ENCODE measurements at regions not wholly inside any gene's neighbourhood (a gene's known extent, or its start where the extent isn't known, plus 50 kb on each side); places are given as distances from the start of the nearest gene placed in this dataset.
"Not testable (repeated sequence)": the region's sequence is repeated elsewhere in the genome, so short reads cannot be mapped to it uniquely, and the experiment has no call there.

GRCh38 chr12:105523164-105524057, 192.9 kb downstream of the C12orf75 start:
- peaks cover 0 to 3% (median 0%) of the 10 kb centered on the region in 5 experiments for H3K9me3 ChIP-seq (ENCODE audit: control extremely low read depth in 1 of 5, control insufficient read depth in 4 of 5, insufficient read depth in 2 of 5, low read depth in 1 of 5, low read length in 4 of 5)
- no peaks in the 10 kb centered on the region for H3K4me1 ChIP-seq (ENCODE audit: control extremely low read depth in 1 of 4, control insufficient read depth in 4 of 4, insufficient read depth in 4 of 4, low read length in 3 of 4)
- DNase-seq = no peak
- H3K27ac ChIP-seq (ENCODE audit: insufficient read depth in 1 of 2, low read depth in 1 of 2, low read length in 2 of 2, poor library complexity in 1 of 2, severe bottlenecking in 2 of 2) = no peak overlapping the region
- no peaks in the 10 kb centered on the region for H3K36me3 ChIP-seq (ENCODE audit: control insufficient read depth in 4 of 4, insufficient read depth in 4 of 4, low read length in 3 of 4)
- CTCF ChIA-PET = no interaction called here
- POLR2A ChIA-PET = no interaction called here
- peaks cover 0 to 12% (median 11%) of the 10 kb centered on the region in 5 experiments for H3K27me3 ChIP-seq (replicated peaks in 2 of 5; ENCODE audit: control insufficient read depth in 4 of 5, insufficient read depth in 5 of 5, low read length in 4 of 5)
- H3K4me3 ChIP-seq (ENCODE audit: control insufficient read depth in 1 of 7, extremely low read depth in 1 of 7, insufficient read depth in 4 of 7, low read depth in 2 of 7, low read length in 6 of 7) = no peak overlapping the region
- 80% methylated on average over 14 of the region's 16 CpGs for WGBS (ENCODE audit: insufficient coverage)

DNA sequence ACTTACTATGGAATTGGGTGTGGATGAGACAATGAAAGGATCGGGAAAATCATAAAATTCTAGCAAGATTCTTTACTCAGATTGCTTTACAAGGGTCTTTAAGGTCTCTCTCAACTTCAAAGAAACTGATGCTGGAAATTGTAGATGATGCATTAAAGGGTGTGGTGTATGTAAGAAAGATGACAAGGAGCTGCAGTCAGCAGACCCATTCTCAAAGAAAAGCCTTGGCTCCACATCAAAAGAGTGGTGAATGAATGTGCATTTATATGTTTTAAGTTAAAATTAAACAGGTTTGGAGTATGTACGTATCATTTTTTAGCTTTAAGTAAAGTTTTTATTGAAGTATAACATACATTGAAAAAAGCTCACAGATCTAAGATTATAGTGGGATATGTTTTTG, 194.5 kb downstream of the C12orf75 start:
- Histone ChIP-seq H3K4me3 (ENCODE audit: control insufficient read depth in 1 of 7, extremely low read depth in 1 of 7, insufficient read depth in 4 of 7, low read depth in 2 of 7, low read length in 6 of 7) (no peak overlapping the region), H3K36me3 (ENCODE audit: control insufficient read depth in 4 of 4, insufficient read depth in 4 of 4, low read length in 3 of 4) (no peaks in the 10 kb centered on the region), H3K9me3 (ENCODE audit: control extremely low read depth in 1 of 5, control insufficient read depth in 4 of 5, insufficient read depth in 2 of 5, low read depth in 1 of 5, low read length in 4 of 5) (no peaks in the 10 kb centered on the region), H3K27ac (ENCODE audit: insufficient read depth in 1 of 2, low read depth in 1 of 2, low read length in 2 of 2, poor library complexity in 1 of 2, severe bottlenecking in 2 of 2) (no peak overlapping the region), H3K27me3 (replicated peaks in 2 of 5; ENCODE audit: control insufficient read depth in 4 of 5, insufficient read depth in 5 of 5, low read length in 4 of 5) (peaks cover 0 to 15% (median 11%) of the 10 kb centered on the region in 5 experiments), H3K4me1 (ENCODE audit: control extremely low read depth in 1 of 4, control insufficient read depth in 4 of 4, insufficient read depth in 4 of 4, low read length in 3 of 4) (no peaks in the 10 kb centered on the region)
- no peak for DNase-seq
- POLR2A ChIA-PET = interaction anchor here (0.7 kb wide), 1 partner anchor 147 kb away, joined by 4 read pairs; no protein-coding TSS in a partner anchor
- no CpG with 5 or more reads among the region's 2 CpGs for WGBS (ENCODE audit: insufficient coverage)
- CTCF ChIA-PET = no interaction called here

DNA sequence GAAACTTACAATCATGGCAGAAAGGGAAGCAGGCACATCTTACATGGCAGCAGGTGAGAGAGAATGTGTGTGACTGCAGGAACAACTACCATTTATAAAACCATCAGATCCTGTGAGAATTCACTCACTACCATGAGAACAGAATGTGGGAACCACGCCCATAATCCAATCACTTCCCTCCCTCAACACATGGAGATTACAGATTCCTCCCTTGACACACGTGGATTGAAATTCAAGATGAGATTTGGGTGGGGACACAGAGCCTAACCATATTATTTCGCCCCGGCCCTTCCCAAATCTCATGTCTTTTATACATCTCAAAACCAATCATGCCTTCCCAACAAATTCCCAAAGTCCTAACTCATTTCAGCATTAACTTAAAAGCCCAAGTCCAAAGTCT, 203.6 kb downstream of the C12orf75 start:
- no peak overlapping the region for H3K27ac ChIP-seq (ENCODE audit: insufficient read depth in 1 of 2, low read depth in 1 of 2, low read length in 2 of 2, poor library complexity in 1 of 2, severe bottlenecking in 2 of 2)
- CTCF ChIA-PET = no interaction called here
- WGBS (ENCODE audit: insufficient coverage) = 74% methylated on average over 4 of the region's 4 CpGs
- H3K27me3 ChIP-seq (replicated peaks in 2 of 5; ENCODE audit: control insufficient read depth in 4 of 5, insufficient read depth in 5 of 5, low read length in 4 of 5) = peaks cover 0 to 5% (median 0%) of the 10 kb centered on the region in 5 experiments
- no peak overlapping the region for H3K4me3 ChIP-seq (ENCODE audit: control insufficient read depth in 1 of 7, extremely low read depth in 1 of 7, insufficient read depth in 4 of 7, low read depth in 2 of 7, low read length in 6 of 7)
- DNase-seq = no peak
- no peaks in the 10 kb centered on the region for H3K4me1 ChIP-seq (ENCODE audit: control extremely low read depth in 1 of 4, control insufficient read depth in 4 of 4, insufficient read depth in 4 of 4, low read length in 3 of 4)
- H3K36me3 ChIP-seq (ENCODE audit: control insufficient read depth in 4 of 4, insufficient read depth in 4 of 4, low read length in 3 of 4) = no peaks in the 10 kb centered on the region
- POLR2A ChIA-PET = no interaction called here
- H3K9me3 ChIP-seq (ENCODE audit: control extremely low read depth in 1 of 5, control insufficient read depth in 4 of 5, insufficient read depth in 2 of 5, low read depth in 1 of 5, low read length in 4 of 5) = peaks cover 0 to 12% (median 0%) of the 10 kb centered on the region in 5 experiments

GRCh38 chr12:105535033-105535432, 204.5 kb downstream of the C12orf75 start:
- POLR2A ChIA-PET; H3K4me3 ChIP-seq (ENCODE audit: control insufficient read depth in 1 of 7, extremely low read depth in 1 of 7, insufficient read depth in 4 of 7, low read depth in 2 of 7, low read length in 6 of 7); H3K27me3 ChIP-seq (replicated peaks in 2 of 5; ENCODE audit: control insufficient read depth in 4 of 5, insufficient read depth in 5 of 5, low read length in 4 of 5); H3K36me3 ChIP-seq (ENCODE audit: control insufficient read depth in 4 of 4, insufficient read depth in 4 of 4, low read length in 3 of 4); H3K27ac ChIP-seq (ENCODE audit: insufficient read depth in 1 of 2, low read depth in 1 of 2, low read length in 2 of 2, poor library complexity in 1 of 2, severe bottlenecking in 2 of 2); CTCF ChIA-PET; DNase-seq; H3K4me1 ChIP-seq (ENCODE audit: control extremely low read depth in 1 of 4, control insufficient read depth in 4 of 4, insufficient read depth in 4 of 4, low read length in 3 of 4): not testable (repeated sequence)
- peaks cover 0 to 12% (median 0%) of the 10 kb centered on the region in 5 experiments for H3K9me3 ChIP-seq (ENCODE audit: control extremely low read depth in 1 of 5, control insufficient read depth in 4 of 5, insufficient read depth in 2 of 5, low read depth in 1 of 5, low read length in 4 of 5)
- WGBS (ENCODE audit: insufficient coverage) = 96% methylated on average over 3 of the region's 3 CpGs

DNA sequence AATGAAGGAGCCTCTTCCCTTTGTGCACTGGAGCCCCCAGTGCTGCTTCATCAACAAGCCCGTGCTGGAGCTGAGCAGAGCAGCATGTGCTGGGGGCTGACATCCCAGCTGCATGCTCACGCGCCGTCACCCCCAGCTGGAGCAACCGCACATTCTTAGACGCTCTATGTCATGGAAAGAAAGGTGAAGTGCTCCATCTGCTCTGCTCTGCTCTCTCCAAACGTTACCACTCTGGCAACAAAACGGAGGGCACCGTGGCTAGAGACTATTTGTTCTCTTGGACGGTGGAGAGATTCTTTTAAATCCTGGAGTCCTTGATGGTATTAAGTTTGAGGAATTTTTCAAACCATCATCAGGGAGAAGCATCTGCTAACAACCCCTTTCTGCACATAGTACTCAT, 208.4 kb downstream of the C12orf75 start:
- CTCF ChIA-PET = no interaction called here

GRCh38 chr12:105539735-105540134, 209.2 kb downstream of the C12orf75 start:
- WGBS (ENCODE audit: insufficient coverage) = 92% methylated on average over 3 of the region's 3 CpGs
- no peaks in the 10 kb centered on the region for H3K4me1 ChIP-seq (ENCODE audit: control extremely low read depth in 1 of 4, control insufficient read depth in 4 of 4, insufficient read depth in 4 of 4, low read length in 3 of 4)
- no peak overlapping the region for H3K4me3 ChIP-seq (ENCODE audit: control insufficient read depth in 1 of 7, extremely low read depth in 1 of 7, insufficient read depth in 4 of 7, low read depth in 2 of 7, low read length in 6 of 7)
- H3K36me3 ChIP-seq (ENCODE audit: control insufficient read depth in 4 of 4, insufficient read depth in 4 of 4, low read length in 3 of 4) = no peaks in the 10 kb centered on the region
- no peak for DNase-seq
- ChIA-PET CTCF (no interaction called here), POLR2A (no interaction called here)
- no peak overlapping the region for H3K27ac ChIP-seq (ENCODE audit: insufficient read depth in 1 of 2, low read depth in 1 of 2, low read length in 2 of 2, poor library complexity in 1 of 2, severe bottlenecking in 2 of 2)
- H3K9me3 ChIP-seq (ENCODE audit: control extremely low read depth in 1 of 5, control insufficient read depth in 4 of 5, insufficient read depth in 2 of 5, low read depth in 1 of 5, low read length in 4 of 5) = peaks cover 0 to 15% (median 0%) of the 10 kb centered on the region in 5 experiments
- H3K27me3 ChIP-seq (replicated peaks in 2 of 5; ENCODE audit: control insufficient read depth in 4 of 5, insufficient read depth in 5 of 5, low read length in 4 of 5) = peaks cover 0 to 3% (median 0%) of the 10 kb centered on the region in 5 experiments

More for the DNA sequence above, 208.4 kb downstream of the C12orf75 start:
- no peak for DNase-seq
- peaks cover 0 to 3% (median 0%) of the 10 kb centered on the region in 5 experiments for H3K27me3 ChIP-seq (replicated peaks in 2 of 5; ENCODE audit: control insufficient read depth in 4 of 5, insufficient read depth in 5 of 5, low read length in 4 of 5)
- peaks cover 0 to 23% (median 0%) of the 10 kb centered on the region in 5 experiments for H3K9me3 ChIP-seq (ENCODE audit: control extremely low read depth in 1 of 5, control insufficient read depth in 4 of 5, insufficient read depth in 2 of 5, low read depth in 1 of 5, low read length in 4 of 5)
- H3K4me1 ChIP-seq (ENCODE audit: control extremely low read depth in 1 of 4, control insufficient read depth in 4 of 4, insufficient read depth in 4 of 4, low read length in 3 of 4) = no peaks in the 10 kb centered on the region
- H3K4me3 ChIP-seq (ENCODE audit: control insufficient read depth in 1 of 7, extremely low read depth in 1 of 7, insufficient read depth in 4 of 7, low read depth in 2 of 7, low read length in 6 of 7) = no peak overlapping the region
- POLR2A ChIA-PET = no interaction called here
- WGBS (ENCODE audit: insufficient coverage) = 96% methylated on average over 7 of the region's 10 CpGs
- no peaks in the 10 kb centered on the region for H3K36me3 ChIP-seq (ENCODE audit: control insufficient read depth in 4 of 4, insufficient read depth in 4 of 4, low read length in 3 of 4)
- no peak overlapping the region for H3K27ac ChIP-seq (ENCODE audit: insufficient read depth in 1 of 2, low read depth in 1 of 2, low read length in 2 of 2, poor library complexity in 1 of 2, severe bottlenecking in 2 of 2)

DNA sequence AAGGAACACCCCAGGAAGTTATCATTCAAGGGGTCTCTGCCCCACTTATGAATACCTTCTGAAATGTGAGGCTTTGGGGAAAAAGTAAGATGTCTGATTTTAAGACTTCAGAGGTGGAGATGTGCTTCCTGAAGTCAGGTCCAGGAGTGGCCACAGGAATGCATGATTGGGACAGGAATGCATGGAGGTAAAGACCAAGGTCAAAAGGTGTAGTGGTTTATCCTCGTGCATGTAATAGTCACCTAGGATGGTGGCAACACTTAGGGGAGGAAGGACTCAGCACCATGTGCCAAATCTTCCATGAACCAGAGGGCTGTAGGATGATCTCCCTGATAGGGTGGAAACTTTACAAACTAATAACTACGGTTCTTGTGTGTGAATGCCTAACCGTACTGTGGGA, 217.3 kb downstream of the C12orf75 start:
- no peaks in the 10 kb centered on the region for H3K36me3 ChIP-seq (ENCODE audit: control insufficient read depth in 4 of 4, insufficient read depth in 4 of 4, low read length in 3 of 4)
- H3K27ac ChIP-seq (ENCODE audit: insufficient read depth in 1 of 2, low read depth in 1 of 2, low read length in 2 of 2, poor library complexity in 1 of 2, severe bottlenecking in 2 of 2) = no peak overlapping the region
- WGBS (ENCODE audit: insufficient coverage) = 96% methylated on average over 3 of the region's 3 CpGs
- no peaks in the 10 kb centered on the region for H3K4me1 ChIP-seq (ENCODE audit: control extremely low read depth in 1 of 4, control insufficient read depth in 4 of 4, insufficient read depth in 4 of 4, low read length in 3 of 4)
- peaks cover 0 to 2% (median 0%) of the 10 kb centered on the region in 5 experiments for H3K27me3 ChIP-seq (replicated peaks in 2 of 5; ENCODE audit: control insufficient read depth in 4 of 5, insufficient read depth in 5 of 5, low read length in 4 of 5)
- peaks cover 0 to 3% (median 0%) of the 10 kb centered on the region in 5 experiments for H3K9me3 ChIP-seq (ENCODE audit: control extremely low read depth in 1 of 5, control insufficient read depth in 4 of 5, insufficient read depth in 2 of 5, low read depth in 1 of 5, low read length in 4 of 5)
- no peak for DNase-seq
- ChIA-PET POLR2A (no interaction called here), CTCF (no interaction called here)
- no peak overlapping the region for H3K4me3 ChIP-seq (ENCODE audit: control insufficient read depth in 1 of 7, extremely low read depth in 1 of 7, insufficient read depth in 4 of 7, low read depth in 2 of 7, low read length in 6 of 7)
